T-helper 9 cell (primary cell): ENCODE measurements at regions not wholly inside any gene's neighbourhood (a gene's known extent, or its start where the extent isn't known, plus 50 kb on each side); places are given as distances from the start of the nearest gene placed in this dataset.

ENCODE experiments used
- DNase-seq: peaks from one replicate; pipeline ENCODE4 v3.0.0-alpha.2; 2020

- DNase-seq, result no peak
Measured at GRCh38 chr4:10740891-10741620, 56.5 kb upstream of the CLNK start.

DNA sequence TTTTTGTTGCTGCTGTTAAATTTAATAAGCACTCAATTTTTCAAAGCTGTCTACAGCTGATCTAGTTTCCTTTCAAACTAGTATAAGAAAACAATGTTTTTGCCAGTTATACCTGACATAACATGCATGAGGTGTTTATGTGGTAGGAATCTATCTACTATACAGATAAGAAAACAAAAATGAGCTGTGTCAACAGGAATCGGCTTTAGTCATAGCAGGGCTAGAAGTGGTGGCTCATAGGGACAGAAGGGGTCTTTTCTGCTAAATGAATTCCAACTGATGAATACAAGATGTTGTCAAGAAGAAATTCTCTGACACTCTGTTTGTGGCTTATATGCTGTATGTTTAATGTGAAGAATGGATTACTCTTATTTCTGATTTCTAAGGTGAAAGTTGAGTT lies 55.7 kb upstream of the CLNK start:
- no peak for DNase-seq

GRCh38 chr4:10738826-10739489 lies 54.4 kb upstream of the CLNK start:
- DNase-seq, result no peak

DNA sequence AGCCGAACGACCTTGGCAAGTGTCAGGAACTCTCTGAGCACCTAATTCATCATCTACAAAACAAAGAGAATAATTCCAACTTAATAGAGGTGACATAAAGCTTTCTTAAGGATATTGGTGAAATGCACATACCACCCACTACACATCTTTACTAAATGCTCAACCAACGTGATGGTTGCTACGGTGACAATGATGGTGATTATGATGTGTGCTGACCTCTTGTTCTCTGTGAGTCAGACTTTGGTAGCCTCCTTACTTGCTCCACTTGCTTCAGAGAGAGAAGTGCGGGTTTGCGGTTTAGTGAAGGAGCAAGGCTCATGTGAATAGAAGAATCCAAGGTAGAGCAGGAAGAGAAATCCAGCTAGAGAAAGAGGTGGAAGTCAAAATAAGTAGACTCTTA lies 52.8 kb upstream of the CLNK start:
- no peak for DNase-seq

GRCh38 chr4:10736895-10737294 lies 52.3 kb upstream of the CLNK start:
- no peak for DNase-seq

DNA sequence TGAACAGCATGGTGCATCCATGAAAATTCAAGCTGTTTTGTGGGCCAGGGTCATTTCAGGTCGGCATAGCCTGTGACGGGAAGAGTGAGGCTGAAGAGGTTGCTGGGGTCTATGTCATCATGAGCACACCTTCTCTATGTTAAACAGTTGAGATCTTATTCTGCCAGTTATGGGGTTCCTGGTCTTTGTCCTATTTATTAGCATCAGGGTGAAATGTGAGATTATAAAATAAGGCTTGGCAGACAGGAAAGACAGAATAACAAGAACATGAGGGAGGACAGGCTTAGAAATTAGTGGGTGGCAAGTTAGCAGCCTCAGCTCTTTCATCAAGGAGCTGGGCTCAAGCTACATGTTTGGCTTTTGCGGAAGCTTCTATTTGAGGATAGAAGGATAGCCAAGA lies 51.7 kb upstream of the CLNK start:
- DNase-seq, result no peak

DNA sequence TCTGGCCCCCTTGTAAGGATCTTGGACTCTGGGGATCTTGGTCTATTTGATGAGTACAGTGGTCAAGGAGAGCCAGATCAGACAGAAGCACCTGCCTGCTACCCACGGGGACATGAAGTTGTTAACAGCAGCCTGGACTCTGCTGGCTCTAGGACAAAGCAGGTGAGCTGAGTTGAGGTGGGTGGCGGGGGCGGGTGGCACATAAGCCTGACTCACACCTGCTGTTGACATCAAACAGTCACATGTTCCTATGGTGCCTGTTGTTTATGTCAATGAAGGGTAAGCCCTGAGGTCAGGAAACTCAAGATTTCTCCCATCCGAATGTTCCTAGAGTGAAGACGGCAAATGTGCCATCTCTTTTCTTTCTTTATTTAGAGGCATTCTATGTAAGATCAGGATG lies 50.1 kb upstream of the CLNK start:
- no peak for DNase-seq
